WERI-Rb-1 (cell line): ENCODE measurements at regions not wholly inside any gene's neighbourhood (a gene's known extent, or its start where the extent isn't known, plus 50 kb on each side); places are given as distances from the start of the nearest gene placed in this dataset.
"Not testable (repeated sequence)": the region's sequence is repeated elsewhere in the genome, so short reads cannot be mapped to it uniquely, and the experiment has no call there.

ENCODE experiments used
- DNase-seq: peaks from one replicate; pipeline ENCODE4 v3.0.0-alpha.2; 2020
- H3K27ac ChIP-seq: fragments of 250-450 bp; sonication (Bioruptor Pico); 2 replicates; pipeline ENCODE4 v1.5.1; 2020; ENCODE audit warnings: mild to moderate bottlenecking, moderate library complexity
- H3K27me3 ChIP-seq: fragments of 250-450 bp; sonication (Bioruptor Pico); 2 replicates; pipeline ENCODE4 v1.5.1; 2021; ENCODE audit warnings: mild to moderate bottlenecking, low read depth, moderate library complexity; ENCODE audit not compliant: insufficient read depth, severe bottlenecking
- H3K36me3 ChIP-seq: fragments of 250-450 bp; sonication (Bioruptor Pico); 2 replicates; pipeline ENCODE4 v1.5.1; 2020; ENCODE audit warnings: mild to moderate bottlenecking, moderate library complexity
- H3K4me3 ChIP-seq: 2 replicates; pipeline ENCODE4 v1.5.1; 2011; ENCODE audit warnings: low read depth, mild to moderate bottlenecking, control low read depth, low read length
- H3K9me3 ChIP-seq: fragments of 250-450 bp; sonication (Bioruptor Pico); 2 replicates; pipeline ENCODE4 v1.5.1; 2021; ENCODE audit warnings: mild to moderate bottlenecking, moderate library complexity; ENCODE audit not compliant: severe bottlenecking
- CTCF ChIP-seq: IDR thresholded peaks from 2 replicates; pipeline ENCODE4 v1.5.1; 2011; ENCODE audit warnings: low read depth, mild to moderate bottlenecking, control low read depth, inconsistent platforms, low read length

GRCh38 chr4:9709724-9710123, 71.7 kb upstream of the DRD5 start:
- H3K36me3 ChIP-seq = no peaks in the 10 kb centered on the region
- no peaks in the 10 kb centered on the region for H3K27me3 ChIP-seq
- H3K9me3 ChIP-seq = no peaks in the 10 kb centered on the region
- TF ChIP-seq CTCF = no peak
- H3K27ac ChIP-seq = no peak overlapping the region
- DNase-seq = no peak
- H3K4me3 ChIP-seq = no peak overlapping the region

GRCh38 chr4:9715271-9715670, 66.2 kb upstream of the DRD5 start:
- H3K27ac ChIP-seq, H3K4me3 ChIP-seq, DNase-seq, H3K36me3 ChIP-seq, H3K9me3 ChIP-seq, H3K27me3 ChIP-seq: not testable (repeated sequence)

GRCh38 chr4:9716093-9716492, 65.3 kb upstream of the DRD5 start:
- DNase-seq = no peak
- Histone ChIP-seq H3K27me3 (no peaks in the 10 kb centered on the region), H3K27ac (no peak overlapping the region), H3K9me3 (no peaks in the 10 kb centered on the region), H3K36me3 (no peaks in the 10 kb centered on the region), H3K4me3 (no peak overlapping the region)
- no peak for TF ChIP-seq CTCF

GRCh38 chr4:9718246-9718939, 63.0 kb upstream of the DRD5 start:
- not testable (repeated sequence) for H3K27me3 ChIP-seq, H3K4me3 ChIP-seq, H3K36me3 ChIP-seq, H3K9me3 ChIP-seq, H3K27ac ChIP-seq
- peak; percentile 26 for DNase-seq

GRCh38 chr4:9722131-9722530, 59.3 kb upstream of the DRD5 start:
- H3K4me3 ChIP-seq, H3K27ac ChIP-seq, H3K9me3 ChIP-seq, H3K36me3 ChIP-seq, H3K27me3 ChIP-seq, DNase-seq: not testable (repeated sequence)
